ENCODE measurements at regions not wholly inside any gene's neighbourhood (a gene's known extent, or its start where the extent isn't known, plus 50 kb on each side); places are given as distances from the start of the nearest gene placed in this dataset.

DNA sequence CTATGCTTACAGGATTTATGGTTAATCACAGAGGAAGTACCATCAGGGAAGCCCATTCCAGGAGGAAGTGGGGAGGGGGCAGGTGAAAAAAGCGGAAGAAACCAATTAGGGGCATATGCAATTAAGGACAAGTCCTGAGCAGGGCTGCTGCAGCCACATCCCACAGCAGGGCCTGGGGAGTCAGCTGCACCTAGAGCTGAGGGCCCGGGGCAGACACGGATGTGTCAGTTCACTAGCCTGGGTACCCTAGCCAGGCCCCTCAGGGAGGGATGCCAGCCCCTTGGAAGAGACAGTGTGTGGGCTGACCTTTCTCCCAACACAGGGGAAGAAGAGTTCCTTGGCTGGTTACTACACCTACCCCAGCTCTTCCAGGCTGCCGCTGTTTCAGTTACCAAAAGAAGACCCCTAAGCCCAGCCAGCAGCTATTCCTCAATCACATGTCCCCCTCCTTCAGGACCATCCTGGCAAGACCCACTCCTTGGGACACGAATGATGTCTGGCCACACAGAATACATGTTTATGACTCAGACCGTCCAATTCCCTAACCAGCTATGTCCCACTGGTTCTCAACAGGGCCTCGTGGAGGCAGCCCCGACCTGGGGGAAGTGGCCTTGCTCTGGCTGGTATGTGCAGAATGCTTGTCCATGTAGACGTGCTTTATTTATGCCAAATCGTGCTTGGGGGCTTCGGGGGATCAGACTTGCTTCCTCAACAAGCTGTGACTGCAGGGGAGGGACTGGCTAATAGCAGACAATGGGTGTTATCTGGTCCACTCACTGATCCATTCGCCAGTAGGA lies 133.7 kb upstream of the RTL1 start (continued):
- TF ChIP-seq CBX3 (IDR thresholded peaks at IDR 0.05; ENCODE audit: low read depth): no peak
- TF ChIP-seq CEBPB (IDR thresholded peaks at IDR 0.05; ENCODE audit: low read depth): no peak
- no peak for TF ChIP-seq POLR2A (IDR thresholded peaks at IDR 0.05; ENCODE audit: borderline replicate concordance, extremely low read depth, insufficient read depth, insufficient read length)
- TF ChIP-seq EZH2 (IDR thresholded peaks at IDR 0.05): no peak
- TF ChIP-seq, protein P1, sequence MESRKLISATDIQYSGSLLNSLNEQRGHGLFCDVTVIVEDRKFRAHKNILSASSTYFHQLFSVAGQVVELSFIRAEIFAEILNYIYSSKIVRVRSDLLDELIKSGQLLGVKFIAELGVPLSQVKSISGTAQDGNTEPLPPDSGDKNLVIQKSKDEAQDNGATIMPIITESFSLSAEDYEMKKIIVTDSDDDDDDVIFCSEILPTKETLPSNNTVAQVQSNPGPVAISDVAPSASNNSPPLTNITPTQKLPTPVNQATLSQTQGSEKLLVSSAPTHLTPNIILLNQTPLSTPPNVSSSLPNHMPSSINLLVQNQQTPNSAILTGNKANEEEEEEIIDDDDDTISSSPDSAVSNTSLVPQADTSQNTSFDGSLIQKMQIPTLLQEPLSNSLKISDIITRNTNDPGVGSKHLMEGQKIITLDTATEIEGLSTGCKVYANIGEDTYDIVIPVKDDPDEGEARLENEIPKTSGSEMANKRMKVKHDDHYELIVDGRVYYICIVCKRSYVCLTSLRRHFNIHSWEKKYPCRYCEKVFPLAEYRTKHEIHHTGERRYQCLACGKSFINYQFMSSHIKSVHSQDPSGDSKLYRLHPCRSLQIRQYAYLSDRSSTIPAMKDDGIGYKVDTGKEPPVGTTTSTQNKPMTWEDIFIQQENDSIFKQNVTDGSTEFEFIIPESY (IDR thresholded peaks at IDR 0.05; ENCODE audit: extremely low read depth, insufficient replicate concordance, low read length): no peak
- no peak for TF ChIP-seq SRF (IDR thresholded peaks at IDR 0.05; ENCODE audit: low read depth)
- no peak for TF ChIP-seq ELF1 (IDR thresholded peaks at IDR 0.05; ENCODE audit: borderline replicate concordance, low read depth)
- TF ChIP-seq FOSL1 (IDR thresholded peaks at IDR 0.05; ENCODE audit: low read depth): no peak
- no peak for TF ChIP-seq EGR1 (IDR thresholded peaks at IDR 0.05; ENCODE audit: low read depth)

GRCh38 chr14:101039031-101039754 lies 135.7 kb upstream of the RTL1 start:
- ChIA-PET RAD21 (ENCODE audit: low non-redundant PET in 1 of 2, low total read pairs in 2 of 2, uncharacterized antibody in 2 of 2, unreplicated experiment in 2 of 2) (no interaction called here), CTCF (no interaction called here), POLR2A (no interaction called here)
- no peaks in the 10 kb centered on the region for H3K9me2 ChIP-seq (ENCODE audit: insufficient read depth)
- no peak overlapping the region for H3K4me2 ChIP-seq (ENCODE audit: low read length)
- H3K9me3 ChIP-seq (ENCODE audit: control insufficient read depth in 1 of 2, insufficient read depth in 1 of 2, low read depth in 1 of 2, low read length in 2 of 2): no peaks in the 10 kb centered on the region
- no peaks in the 10 kb centered on the region for H3K27me3 ChIP-seq (ENCODE audit: insufficient read depth, low read length)
- TF ChIP-seq, protein P2, sequence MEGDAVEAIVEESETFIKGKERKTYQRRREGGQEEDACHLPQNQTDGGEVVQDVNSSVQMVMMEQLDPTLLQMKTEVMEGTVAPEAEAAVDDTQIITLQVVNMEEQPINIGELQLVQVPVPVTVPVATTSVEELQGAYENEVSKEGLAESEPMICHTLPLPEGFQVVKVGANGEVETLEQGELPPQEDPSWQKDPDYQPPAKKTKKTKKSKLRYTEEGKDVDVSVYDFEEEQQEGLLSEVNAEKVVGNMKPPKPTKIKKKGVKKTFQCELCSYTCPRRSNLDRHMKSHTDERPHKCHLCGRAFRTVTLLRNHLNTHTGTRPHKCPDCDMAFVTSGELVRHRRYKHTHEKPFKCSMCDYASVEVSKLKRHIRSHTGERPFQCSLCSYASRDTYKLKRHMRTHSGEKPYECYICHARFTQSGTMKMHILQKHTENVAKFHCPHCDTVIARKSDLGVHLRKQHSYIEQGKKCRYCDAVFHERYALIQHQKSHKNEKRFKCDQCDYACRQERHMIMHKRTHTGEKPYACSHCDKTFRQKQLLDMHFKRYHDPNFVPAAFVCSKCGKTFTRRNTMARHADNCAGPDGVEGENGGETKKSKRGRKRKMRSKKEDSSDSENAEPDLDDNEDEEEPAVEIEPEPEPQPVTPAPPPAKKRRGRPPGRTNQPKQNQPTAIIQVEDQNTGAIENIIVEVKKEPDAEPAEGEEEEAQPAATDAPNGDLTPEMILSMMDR (IDR thresholded peaks at IDR 0.05 in 2 of 3, conservative IDR thresholded peaks at IDR 0.05 in 1 of 3; ENCODE audit: borderline replicate concordance in 1 of 3, insufficient read depth in 1 of 3, low read depth in 2 of 3, low read length in 2 of 3): no peak
- TF ChIP-seq CBX3 (IDR thresholded peaks at IDR 0.05; ENCODE audit: low read depth): no peak
- no peak for TF ChIP-seq SP1 (IDR thresholded peaks at IDR 0.05; ENCODE audit: low read depth)
- TF ChIP-seq, protein P1 (IDR thresholded peaks at IDR 0.05; ENCODE audit: extremely low read depth, insufficient replicate concordance, low read length): no peak
- TF ChIP-seq POLR2A (IDR thresholded peaks at IDR 0.05; ENCODE audit: borderline replicate concordance, extremely low read depth, insufficient read depth, insufficient read length): no peak
- TF ChIP-seq YY1 (IDR thresholded peaks at IDR 0.05; ENCODE audit: extremely low read depth, insufficient replicate concordance, low read depth, low read length): no peak
- TF ChIP-seq POLR2AphosphoS5 (IDR thresholded peaks at IDR 0.05; ENCODE audit: low read depth, low read length): no peak
- TF ChIP-seq FOSL1 (IDR thresholded peaks at IDR 0.05; ENCODE audit: low read depth): no peak
- no peak for TF ChIP-seq EZH2 (IDR thresholded peaks at IDR 0.05)
- TF ChIP-seq ZNF274 (IDR thresholded peaks at IDR 0.05; ENCODE audit: low read depth, low read length): no peak
- TF ChIP-seq, protein P3, sequence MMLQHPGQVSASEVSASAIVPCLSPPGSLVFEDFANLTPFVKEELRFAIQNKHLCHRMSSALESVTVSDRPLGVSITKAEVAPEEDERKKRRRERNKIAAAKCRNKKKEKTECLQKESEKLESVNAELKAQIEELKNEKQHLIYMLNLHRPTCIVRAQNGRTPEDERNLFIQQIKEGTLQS (IDR thresholded peaks at IDR 0.05): no peak
- TF ChIP-seq ZFX (IDR thresholded peaks at IDR 0.05): no peak
- no peak overlapping the region for H2AFZ ChIP-seq (ENCODE audit: low read depth, low read length, poor library complexity, severe bottlenecking)
- H3K4me3 ChIP-seq (replicated peaks in 1 of 2; ENCODE audit: low read depth in 1 of 2, low read length in 2 of 2): no peak overlapping the region
- ATAC-seq: no peak
- no peaks in the 10 kb centered on the region for H3K36me3 ChIP-seq (ENCODE audit: control insufficient read depth in 1 of 2, insufficient read depth in 2 of 2, low read length in 2 of 2)
- intact Hi-C loops (cut with micrococcal nuclease): no loop called here
- H3K79me2 ChIP-seq (ENCODE audit: insufficient read depth, low read length): no peaks in the 10 kb centered on the region
- H4K20me1 ChIP-seq (ENCODE audit: insufficient read depth): no peaks in the 10 kb centered on the region
- H3K27ac ChIP-seq (ENCODE audit: low read depth, low read length): no peak overlapping the region
- no peak for DNase-seq (ENCODE audit: low read depth, low spot score)
- no peak overlapping the region for H3K9ac ChIP-seq (ENCODE audit: low read length)
- no TSS peak for BruUV-seq (replicated peaks)
- H3K4me1 ChIP-seq (ENCODE audit: control insufficient read depth in 1 of 2, insufficient read depth in 2 of 2, low read length in 2 of 2): no peaks in the 10 kb centered on the region
